ENCODE measurements at regions not wholly inside any gene's neighbourhood (a gene's known extent, or its start where the extent isn't known, plus 50 kb on each side); places are given as distances from the start of the nearest gene placed in this dataset.
"Not testable (repeated sequence)": the region's sequence is repeated elsewhere in the genome, so short reads cannot be mapped to it uniquely, and the experiment has no call there.

DNA sequence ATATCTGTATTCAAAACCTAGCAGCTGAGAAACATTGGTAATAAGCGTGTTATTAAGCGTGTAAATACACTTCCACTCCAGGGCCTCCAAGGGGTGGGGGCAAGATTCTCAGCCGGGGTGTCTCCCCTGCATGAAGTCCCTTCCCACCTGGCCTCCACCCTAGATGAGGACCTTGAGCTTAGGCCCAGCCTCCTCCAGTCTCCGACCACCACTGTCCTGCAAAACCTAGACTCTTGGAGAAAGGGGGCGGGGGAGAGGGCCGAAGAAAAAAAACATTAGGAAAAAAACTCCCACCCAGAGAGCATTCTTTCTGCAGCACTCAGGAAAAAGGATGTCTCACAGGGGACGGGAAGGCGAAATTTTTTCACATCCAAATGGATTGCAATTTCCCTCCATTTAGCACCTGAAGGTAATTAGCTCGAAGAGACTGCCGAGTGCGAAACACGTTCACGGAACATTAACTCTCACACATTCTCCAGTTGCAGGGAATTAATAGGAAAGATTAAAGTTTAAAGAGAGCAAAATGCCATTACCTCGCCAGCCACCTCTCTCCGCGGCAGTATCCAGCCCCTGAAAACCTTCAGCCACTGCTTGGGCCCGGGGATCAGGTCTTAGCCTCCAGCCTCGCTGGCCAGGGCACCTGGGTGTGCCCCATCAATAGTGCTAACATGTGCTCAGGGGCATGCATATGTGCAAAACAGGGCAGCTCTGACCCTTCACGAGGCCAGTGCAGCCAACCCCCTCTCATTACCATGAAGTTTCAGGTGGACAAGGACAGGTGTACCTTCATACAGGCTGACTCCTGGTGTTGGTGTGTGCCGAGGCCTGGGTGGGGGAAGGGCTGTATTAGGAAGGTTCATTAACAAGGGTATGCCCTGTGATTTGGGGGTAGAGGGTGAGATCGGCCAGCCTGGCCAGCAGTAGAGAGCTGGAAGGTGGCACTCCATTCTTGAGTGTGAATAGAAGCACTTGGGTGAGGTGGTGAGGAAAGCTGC, 77.2 kb downstream of the HIF1AN start:
- no peak for DNase-seq

- no peak for DNase-seq
Observed at GRCh38 chr10:100613846-100614245, 78.1 kb downstream of the HIF1AN start.

DNA sequence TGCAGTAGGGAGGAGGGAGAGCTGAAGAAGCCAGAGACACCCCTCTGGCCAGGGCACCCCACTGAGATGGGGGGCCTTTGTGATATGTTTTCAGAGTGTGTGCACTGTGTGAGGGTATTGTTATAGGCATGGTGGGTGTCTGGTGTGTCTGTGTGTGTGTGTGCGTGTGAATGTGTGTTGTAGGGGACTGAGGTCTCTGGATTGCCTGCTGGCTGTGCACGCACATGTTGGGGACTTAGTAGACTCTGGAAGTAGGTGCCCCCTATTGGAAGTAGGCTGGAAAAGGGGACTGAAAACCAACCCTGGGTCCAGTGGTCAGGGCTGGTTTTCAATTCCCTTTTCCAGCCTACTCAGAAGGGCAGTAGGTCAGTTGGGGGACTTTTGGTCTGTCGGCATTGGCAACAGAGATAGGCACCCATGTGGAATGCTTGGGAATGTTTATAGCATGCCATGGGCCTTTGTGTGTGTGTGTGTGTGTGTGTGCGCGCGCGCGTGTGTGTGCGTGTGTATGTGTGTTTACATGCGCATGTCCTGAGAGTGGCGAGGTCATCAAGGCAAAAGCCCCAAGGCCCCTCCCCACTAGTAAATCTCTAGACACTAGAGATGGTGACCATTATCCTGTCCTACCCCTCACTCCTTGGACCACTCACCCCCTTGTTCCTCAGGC, 78.8 kb downstream of the HIF1AN start:
- DNase-seq: no peak

DNA sequence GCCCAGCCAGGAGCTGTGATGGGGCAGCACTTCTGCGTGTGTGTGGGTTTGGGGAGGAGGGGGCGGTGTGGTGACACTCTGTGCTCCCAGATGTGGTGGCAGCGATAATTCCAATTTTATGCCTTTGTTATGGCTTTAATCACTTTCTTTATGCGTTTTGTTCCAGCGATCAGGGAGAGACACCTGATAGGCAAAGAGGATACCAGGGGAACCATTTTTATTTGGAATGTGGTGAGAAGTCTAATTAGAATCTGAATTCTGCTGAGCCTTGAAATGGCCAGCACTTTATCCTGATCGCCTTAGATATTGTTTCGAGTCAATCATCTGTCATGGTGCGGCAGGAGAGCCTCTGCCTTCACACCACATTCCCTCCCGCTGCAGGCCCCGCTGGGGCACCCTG, 79.5 kb downstream of the HIF1AN start:
- DNase-seq: no peak

DNA sequence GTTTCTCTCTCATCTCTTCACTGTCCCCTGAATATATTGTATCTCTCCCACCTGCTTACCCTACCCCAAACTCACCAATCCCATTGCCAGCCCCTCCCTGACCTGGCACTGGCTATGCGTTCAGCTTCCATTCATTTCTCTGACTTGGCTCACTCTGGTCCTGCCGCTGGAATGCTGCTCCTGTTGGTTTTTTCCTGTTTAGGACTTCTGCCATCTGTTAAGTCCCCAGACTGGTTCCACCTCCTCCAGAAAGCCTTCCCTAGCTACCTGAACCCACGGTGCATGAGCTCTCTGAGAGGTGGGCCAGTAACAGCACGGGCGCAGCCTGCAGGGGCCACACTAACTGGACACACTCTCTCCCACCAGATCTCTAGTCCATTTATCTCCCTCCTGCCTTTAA, 80.2 kb downstream of the HIF1AN start:
- no peak for DNase-seq

DNA sequence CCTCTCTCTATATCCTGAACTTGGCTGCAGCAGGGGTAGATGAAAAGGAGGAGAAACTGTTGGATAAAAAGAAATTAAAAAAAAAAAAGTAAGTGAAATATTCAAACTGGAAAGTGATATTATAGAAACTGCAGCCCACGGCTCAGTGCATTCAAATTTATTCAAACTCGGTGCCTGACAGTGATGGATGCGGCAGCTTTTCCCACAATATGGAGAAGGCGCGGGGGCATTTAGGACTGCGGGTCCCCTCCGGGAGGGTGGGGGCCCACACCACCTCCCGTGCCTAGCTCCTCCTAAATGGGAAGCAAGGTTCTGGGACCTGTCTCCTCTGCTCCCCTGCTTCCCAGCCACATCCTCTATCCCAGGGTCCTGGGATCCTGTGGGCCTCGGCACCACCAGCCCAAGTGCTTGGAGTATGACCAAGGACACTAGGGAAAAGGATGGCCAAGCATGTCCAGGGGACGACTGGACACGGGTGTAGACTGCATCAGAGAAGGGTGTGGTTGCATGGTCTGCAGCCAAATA, 82.4 kb downstream of the HIF1AN start:
- no peak for DNase-seq

- no peak for DNase-seq
Observed at GRCh38 chr10:100618632-100619255, 83.0 kb downstream of the HIF1AN start.

GRCh38 chr10:100620087-100620835, 84.5 kb downstream of the HIF1AN start:
- no peak for DNase-seq

- no peak for DNase-seq
Observed at GRCh38 chr10:100621360-100622205, 85.8 kb downstream of the HIF1AN start.

DNA sequence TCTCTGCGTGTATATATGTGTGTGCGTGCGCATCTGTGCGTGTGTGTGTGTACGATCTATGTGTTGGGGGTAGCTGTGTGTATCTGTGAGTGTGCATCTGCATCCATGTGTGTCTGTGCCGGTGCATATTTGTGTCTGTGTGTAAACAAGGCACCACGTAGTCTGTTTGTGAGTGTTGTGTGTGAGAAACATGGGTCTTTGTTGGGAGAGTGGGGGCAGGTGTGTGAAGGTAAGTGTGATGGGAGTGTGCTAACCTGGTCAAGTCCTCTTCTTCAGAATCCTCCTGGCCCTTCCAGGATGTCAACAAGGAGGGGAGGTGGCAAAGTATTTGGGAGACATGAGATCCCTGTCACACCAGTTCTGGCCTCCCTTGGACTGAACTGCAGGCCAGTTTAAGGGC, 87.2 kb downstream of the HIF1AN start:
- no peak for DNase-seq

- no peak for DNase-seq
Observed at GRCh38 chr10:100623521-100624230, 87.9 kb downstream of the HIF1AN start.

DNA sequence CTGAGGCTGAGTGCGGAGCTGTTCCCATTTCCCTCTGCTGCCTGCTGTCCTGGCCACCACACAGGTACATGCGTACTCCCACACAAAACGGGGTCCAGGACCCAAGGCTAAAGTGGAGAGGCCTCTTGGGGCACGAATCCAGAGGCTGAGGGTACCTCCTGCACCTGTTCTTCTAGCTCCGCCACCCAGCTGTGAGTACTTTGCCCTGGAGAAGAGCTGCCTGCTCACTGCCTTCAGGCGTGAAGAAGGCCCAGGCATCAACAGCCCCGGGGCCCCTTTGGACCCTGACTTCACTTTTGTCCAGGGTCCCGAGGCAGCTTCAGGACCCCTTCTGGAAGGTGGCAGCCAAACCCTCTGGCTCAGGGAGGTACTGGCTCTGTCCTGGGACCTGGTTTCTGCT, 88.6 kb downstream of the HIF1AN start:
- DNase-seq: no peak

DNA sequence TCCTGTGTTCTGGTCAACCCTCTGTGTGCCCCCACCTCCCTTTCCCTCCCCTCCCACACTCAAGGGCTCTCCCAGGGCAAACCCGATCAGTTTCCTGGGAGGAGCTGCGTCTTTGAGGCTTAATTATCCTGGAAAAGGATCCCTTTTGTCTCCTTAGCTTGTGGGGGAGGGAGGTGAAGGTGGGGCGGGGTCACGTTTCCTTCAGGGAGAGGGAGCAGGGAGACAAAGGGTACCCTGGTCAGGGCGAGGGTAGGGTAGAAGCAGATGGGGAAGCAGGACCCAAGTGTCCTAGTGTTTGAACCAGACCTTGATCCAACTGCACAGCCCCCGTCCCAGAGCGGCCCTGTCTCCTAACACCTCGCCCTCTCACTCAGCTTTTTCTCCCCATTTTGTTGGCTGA, 90.1 kb downstream of the HIF1AN start:
- DNase-seq: no peak

DNA sequence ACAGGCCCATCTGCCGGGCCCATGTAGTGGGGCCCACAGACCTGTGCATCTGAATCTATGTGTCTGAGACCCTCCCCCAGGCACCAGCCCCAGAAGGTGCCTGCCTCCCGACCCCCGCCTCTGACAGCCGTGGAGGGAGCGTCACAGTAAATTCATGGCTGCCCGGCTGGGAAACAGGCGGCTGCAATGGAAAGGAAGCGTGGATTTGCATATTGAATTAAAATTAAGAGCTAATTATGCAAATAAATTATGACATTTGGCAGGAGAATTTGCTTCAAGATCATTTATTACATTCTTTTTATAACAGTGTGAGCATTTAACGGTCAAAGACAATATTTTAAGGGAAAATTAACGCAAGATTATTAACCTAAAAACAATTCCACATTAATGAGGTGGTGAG, 92.3 kb downstream of the HIF1AN start:
- DNase-seq: no peak

GRCh38 chr10:100631192-100631591, 95.4 kb downstream of the HIF1AN start:
- DNase-seq: no peak

DNA sequence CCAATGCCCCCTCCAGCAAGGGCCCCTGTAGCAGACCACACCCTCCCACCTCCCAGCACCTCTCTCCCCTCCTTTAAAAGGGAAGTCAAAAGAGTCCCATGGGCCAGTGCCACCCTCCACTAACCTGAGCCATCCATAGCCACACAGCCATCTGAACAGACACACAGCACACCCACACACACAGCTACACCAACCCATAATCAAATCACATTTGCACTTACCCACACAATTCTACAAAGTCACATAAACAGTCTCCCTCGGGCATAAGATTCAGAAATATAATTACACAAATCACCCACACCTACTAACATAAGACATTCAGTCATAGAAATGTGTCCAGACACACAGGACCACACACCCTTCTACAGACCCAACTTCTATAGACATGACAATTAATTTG, 96.3 kb downstream of the HIF1AN start:
- no peak for DNase-seq

DNA sequence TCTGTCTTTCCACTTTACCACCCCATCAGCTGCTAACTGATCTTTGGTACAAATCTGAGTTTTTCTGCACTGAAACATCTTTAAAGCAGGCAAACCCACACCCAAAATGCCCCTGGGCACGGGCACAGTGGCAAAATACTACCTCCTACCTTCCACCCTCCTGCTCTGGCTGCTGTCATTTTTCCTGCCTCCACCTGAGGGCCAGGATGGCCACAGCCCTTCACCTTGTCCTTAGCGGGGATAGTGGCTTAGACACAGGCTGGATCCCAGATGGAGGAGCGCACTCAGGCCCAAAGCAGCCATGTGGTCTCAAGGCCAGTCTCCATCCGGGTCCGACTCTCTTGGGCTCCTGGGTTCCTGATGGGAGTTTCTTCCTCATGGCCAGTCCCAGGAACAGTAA, 98.3 kb downstream of the HIF1AN start:
- no peak for DNase-seq

DNA sequence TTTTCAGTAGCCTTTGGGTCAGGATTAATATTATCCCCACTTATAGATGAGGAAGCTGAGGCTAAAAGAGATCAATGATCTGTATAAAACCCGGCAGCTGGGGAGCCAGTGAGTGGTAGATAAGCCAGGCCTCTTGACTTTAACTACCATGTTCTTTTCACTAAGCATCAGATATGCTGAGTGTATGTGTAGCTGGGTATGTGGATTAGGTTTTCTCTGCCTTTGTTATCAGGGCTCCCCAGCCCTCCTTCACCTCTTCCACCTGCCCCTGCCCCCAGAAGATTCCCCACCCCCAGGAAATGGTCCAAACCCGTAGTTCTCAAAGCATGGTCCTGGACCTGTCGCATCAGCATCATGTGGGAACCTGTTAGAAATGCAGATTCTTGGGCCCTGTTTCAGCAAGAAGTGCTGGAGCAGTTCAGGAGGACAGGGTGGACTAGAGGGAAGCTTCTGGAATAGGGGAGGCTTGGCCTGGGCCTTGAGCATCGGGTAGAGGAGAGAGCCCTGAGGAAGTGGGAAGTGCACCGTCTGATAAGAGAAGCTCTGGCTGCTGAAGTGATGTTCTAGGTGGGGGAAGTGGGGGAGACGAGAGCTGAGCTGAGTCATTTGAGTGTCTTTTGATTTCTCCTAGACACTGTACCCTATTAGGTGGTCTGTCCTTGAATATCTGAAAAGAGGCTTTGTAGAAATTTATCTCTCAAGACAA, 101.3 kb downstream of the HIF1AN start:
- DNase-seq: no peak

GRCh38 chr10:100637785-100638184, 102.0 kb downstream of the HIF1AN start:
- no peak for DNase-seq

GRCh38 chr10:100638969-100639368, 103.2 kb downstream of the HIF1AN start:
- not testable (repeated sequence) for DNase-seq

Measured in NCI-H1694 treated with DMSO at 0.1 percent for 48 hours (cell line).